NT2/D1 (cell line): ENCODE measurements at regions not wholly inside any gene's neighbourhood (a gene's known extent, or its start where the extent isn't known, plus 50 kb on each side); places are given as distances from the start of the nearest gene placed in this dataset.

ENCODE experiments used
- SUZ12 ChIP-seq: IDR thresholded peaks from 2 replicates; pipeline ENCODE4 v1.6.1; 2011; ENCODE audit not compliant: insufficient read length, insufficient read depth; ENCODE audit errors: extremely low read depth
- YY1 ChIP-seq: IDR thresholded peaks from 2 replicates; pipeline ENCODE4 v1.6.1; 2011; ENCODE audit not compliant: insufficient read length, insufficient read depth
- ZNF274 ChIP-seq: IDR thresholded peaks from 2 replicates; pipeline ENCODE4 v1.6.1; 2011; ENCODE audit warnings: mild to moderate bottlenecking, low read depth, low read length

- TF ChIP-seq YY1 (no peak), ZNF274 (no peak), SUZ12 (no peak)
These were observed 379.1 kb downstream of the MN1 start for GRCh38 chr22:27422442-27422841.
